Neuronal stem cell (in vitro differentiated cells): ENCODE measurements at regions not wholly inside any gene's neighbourhood (a gene's known extent, or its start where the extent isn't known, plus 50 kb on each side); places are given as distances from the start of the nearest gene placed in this dataset.

Source experiments
- DNase-seq: peaks from one replicate; pipeline ENCODE4 v3.0.0-alpha.2; 2013; ENCODE audit warnings: low spot score
- H2AFZ ChIP-seq: one replicate; pipeline ENCODE4 v1.6.1; 2013; ENCODE audit warnings: mild to moderate bottlenecking, low read length, inconsistent platforms
- H2AK5ac ChIP-seq: 2 replicates; pipeline ENCODE4 v1.6.1; 2013; ENCODE audit warnings: low read depth, mild to moderate bottlenecking, inconsistent platforms, low read length, moderate library complexity, mixed read lengths
- H2BK120ac ChIP-seq: 2 replicates; pipeline ENCODE4 v1.6.1; 2013; ENCODE audit warnings: low read depth, mild to moderate bottlenecking, inconsistent platforms, low read length, moderate library complexity, mixed read lengths
- H2BK12ac ChIP-seq: one replicate; pipeline ENCODE4 v1.6.1; 2013; ENCODE audit warnings: low read length, inconsistent platforms
- H2BK15ac ChIP-seq: 2 replicates; pipeline ENCODE4 v1.6.1; 2013; ENCODE audit warnings: mild to moderate bottlenecking, low read length, inconsistent platforms, mixed read lengths
- H2BK5ac ChIP-seq: one replicate; pipeline ENCODE4 v1.6.1; 2013; ENCODE audit warnings: inconsistent platforms, mild to moderate bottlenecking, low read length, moderate library complexity
- H3K14ac ChIP-seq: one replicate; pipeline ENCODE4 v1.6.1; 2013; ENCODE audit warnings: low read length, inconsistent platforms
- H3K18ac ChIP-seq: 2 replicates; pipeline ENCODE4 v1.6.1; 2013; ENCODE audit warnings: low read length, inconsistent platforms
- H3K23ac ChIP-seq: 2 replicates; pipeline ENCODE4 v1.6.1; 2013; ENCODE audit warnings: low read depth, mild to moderate bottlenecking, mixed read lengths, low read length, inconsistent platforms; ENCODE audit not compliant: poor library complexity
- H3K27ac ChIP-seq: replicated peaks from 3 replicates; pipeline ENCODE4 v1.5.1; 2013; ENCODE audit warnings: low read length, inconsistent platforms
- H3K27me3 ChIP-seq, 3 experiments: 2 replicates each; pipeline ENCODE4 v1.6.1; 2013; ENCODE audit warnings: low read length in 3 of 3, mild to moderate bottlenecking in 2 of 3, inconsistent platforms in 1 of 3, low read depth in 1 of 3, mixed read lengths in 1 of 3, moderate library complexity in 1 of 3; ENCODE audit not compliant: control insufficient read depth in 3 of 3, insufficient read depth in 3 of 3
- H3K36me3 ChIP-seq, 2 donors: replicated peaks in 1 of 2; 2 replicates each; pipeline ENCODE4 v1.6.1; 2013; ENCODE audit warnings: low read length in 2 of 2; ENCODE audit not compliant: control insufficient read depth in 2 of 2, insufficient read depth in 2 of 2
- H3K4ac ChIP-seq: 2 replicates; pipeline ENCODE4 v1.6.1; 2013; ENCODE audit warnings: inconsistent platforms, mild to moderate bottlenecking, low read length, moderate library complexity
- H3K4me1 ChIP-seq, 2 donors: 1 replicate in 1 of 2; 2 replicates in 1 of 2; pipeline ENCODE4 v1.6.1; 2013; ENCODE audit warnings: low read length in 2 of 2, low read depth in 1 of 2; ENCODE audit not compliant: control insufficient read depth in 2 of 2, insufficient read depth in 1 of 2
- H3K4me2 ChIP-seq: one replicate; pipeline ENCODE4 v1.6.1; 2013; ENCODE audit warnings: mild to moderate bottlenecking, low read length, inconsistent platforms; ENCODE audit not compliant: insufficient read depth, poor library complexity, severe bottlenecking
- H3K4me3 ChIP-seq, 2 donors: 2 replicates each; pipeline ENCODE4 v1.5.1; 2013; ENCODE audit warnings: low read length in 2 of 2, mild to moderate bottlenecking in 2 of 2, inconsistent platforms in 1 of 2, moderate library complexity in 1 of 2
- H3K79me1 ChIP-seq: one replicate; pipeline ENCODE4 v1.6.1; 2013; ENCODE audit warnings: low read depth, mild to moderate bottlenecking, inconsistent platforms, low read length, moderate library complexity
- H3K9ac ChIP-seq: one replicate; pipeline ENCODE4 v1.6.1; 2013; ENCODE audit warnings: mild to moderate bottlenecking, low read depth, low read length, inconsistent platforms; ENCODE audit not compliant: poor library complexity
- H3K9me3 ChIP-seq, 2 donors: replicated peaks in 1 of 2; 2 replicates each; pipeline versions ENCODE3 to v1.6.1; 2013; ENCODE audit warnings: low read length in 2 of 2, mild to moderate bottlenecking in 2 of 2, inconsistent platforms in 1 of 2, low read depth in 1 of 2, mixed read lengths in 1 of 2, moderate library complexity in 1 of 2; ENCODE audit not compliant: control insufficient read depth in 2 of 2, insufficient read depth in 1 of 2
- H4K8ac ChIP-seq: one replicate; pipeline ENCODE4 v1.6.1; 2013; ENCODE audit warnings: low read depth, mild to moderate bottlenecking, inconsistent platforms, low read length, moderate library complexity
- H4K91ac ChIP-seq: one replicate; pipeline ENCODE4 v1.6.1; 2013; ENCODE audit warnings: low read length, low read depth, mild to moderate bottlenecking, inconsistent platforms; ENCODE audit not compliant: poor library complexity
- WGBS, 2 donors: extraction: QIAGEN DNeasy Blood & Tissue Kit; methylation state at CpG; one replicate each; pipeline ENCODE4 v1.1.7; 2013; ENCODE audit warnings: missing lambda C conversion rate in 2 of 2, mixed read lengths in 1 of 2; ENCODE audit not compliant: insufficient read length in 2 of 2, insufficient replicate concordance in 1 of 2; ENCODE audit errors: extremely low coverage in 2 of 2; 5-methylcytosine and 5-hydroxymethylcytosine counted together

GRCh38 chr2:239523954-239524330, 123.1 kb upstream of the HDAC4 start:
- Histone ChIP-seq H3K27ac (no peak overlapping the region), H3K9me3 (peaks cover 0 to 3% of the 10 kb centered on the region in 2 donors), H2AK5ac (peak overlapping the region; percentile 91), H3K4ac (no peak overlapping the region), H3K9ac (no peak overlapping the region), H3K18ac (peak overlapping the region; percentile 44), H3K27me3 (peaks cover 0 to 26% (median 0%) of the 10 kb centered on the region in 3 experiments), H2BK12ac (no peak overlapping the region), H2BK15ac (no peak overlapping the region), H3K36me3 (no peaks in the 10 kb centered on the region), H2BK120ac (no peak overlapping the region), H3K23ac (no peak overlapping the region), H4K91ac (no peak overlapping the region), H3K4me1 (peaks cover 0 to 5% of the 10 kb centered on the region in 2 donors), H3K4me3 (no peak overlapping the region), H4K8ac (no peak overlapping the region), H3K14ac (no peak overlapping the region), H2AFZ (no peak overlapping the region), H3K79me1 (no peaks in the 10 kb centered on the region), H2BK5ac (no peak overlapping the region), H3K4me2 (no peak overlapping the region)
- WGBS, 2 donors: no CpG with 5 or more reads among the region's 2 CpGs
- DNase-seq: no peak

GRCh38 chr2:239523147-239523953, 122.5 kb upstream of the HDAC4 start:
- Histone ChIP-seq H4K8ac (no peak overlapping the region), H3K4me3 (no peak overlapping the region), H2AFZ (no peak overlapping the region), H3K4ac (no peak overlapping the region), H3K18ac (peak overlapping the region; percentile 44), H3K4me2 (no peak overlapping the region), H3K27ac (no peak overlapping the region), H3K14ac (no peak overlapping the region), H2AK5ac (peak overlapping the region; percentile 91), H3K79me1 (no peaks in the 10 kb centered on the region), H3K4me1 (peaks cover 0 to 5% of the 10 kb centered on the region in 2 donors), H2BK15ac (peak overlapping the region; percentile 10), H4K91ac (no peak overlapping the region), H2BK120ac (no peak overlapping the region), H3K9ac (no peak overlapping the region), H2BK12ac (no peak overlapping the region), H3K9me3 (peaks cover 0 to 3% of the 10 kb centered on the region in 2 donors), H3K36me3 (no peaks in the 10 kb centered on the region), H2BK5ac (no peak overlapping the region), H3K27me3 (peaks cover 0 to 27% (median 0%) of the 10 kb centered on the region in 3 experiments), H3K23ac (no peak overlapping the region)
- DNase-seq: no peak
- WGBS, 2 donors: no CpG with 5 or more reads among the region's 15 CpGs

GRCh38 chr2:239522740-239523119, 121.9 kb upstream of the HDAC4 start:
- DNase-seq: no peak
- no peak overlapping the region for H3K27ac ChIP-seq

GRCh38 chr2:239522002-239522739, 121.4 kb upstream of the HDAC4 start:
- no peak overlapping the region for H3K4ac ChIP-seq
- H2BK120ac ChIP-seq: no peak overlapping the region
- WGBS, 2 donors: no CpG with 5 or more reads among the region's 15 CpGs
- no peak overlapping the region for H2AFZ ChIP-seq
- no peak overlapping the region for H2BK12ac ChIP-seq
- no peak overlapping the region for H3K23ac ChIP-seq
- no peaks in the 10 kb centered on the region for H3K36me3 ChIP-seq
- no peak overlapping the region for H4K8ac ChIP-seq
- no peak overlapping the region for H2BK15ac ChIP-seq
- H3K9me3 ChIP-seq: no peaks in the 10 kb centered on the region
- no peak for DNase-seq
- no peak overlapping the region for H3K9ac ChIP-seq
- H3K18ac ChIP-seq: peak overlapping the region; percentile 64
- no peak overlapping the region for H3K27ac ChIP-seq
- no peak overlapping the region for H3K4me2 ChIP-seq
- no peak overlapping the region for H3K14ac ChIP-seq
- H3K4me1 ChIP-seq: peaks cover 0 to 5% of the 10 kb centered on the region in 2 donors
- H2BK5ac ChIP-seq: no peak overlapping the region
- no peak overlapping the region for H2AK5ac ChIP-seq
- H3K4me3 ChIP-seq: no peak overlapping the region
- H4K91ac ChIP-seq: no peak overlapping the region
- peaks cover 0 to 39% (median 0%) of the 10 kb centered on the region in 3 experiments for H3K27me3 ChIP-seq
- no peaks in the 10 kb centered on the region for H3K79me1 ChIP-seq

More at GRCh38 chr2:239522740-239523119, 121.9 kb upstream of the HDAC4 start:
- no peaks in the 10 kb centered on the region for H3K79me1 ChIP-seq
- H3K23ac ChIP-seq: no peak overlapping the region
- H4K91ac ChIP-seq: no peak overlapping the region
- H3K4me1 ChIP-seq: peaks cover 0 to 5% of the 10 kb centered on the region in 2 donors
- no peak overlapping the region for H3K4me2 ChIP-seq
- H3K4ac ChIP-seq: no peak overlapping the region
- no peaks in the 10 kb centered on the region for H3K9me3 ChIP-seq
- H4K8ac ChIP-seq: no peak overlapping the region
- H2BK5ac ChIP-seq: no peak overlapping the region
- H2BK120ac ChIP-seq: no peak overlapping the region
- peak overlapping the region; percentile 10 for H2BK15ac ChIP-seq
- H3K9ac ChIP-seq: peak overlapping the region; percentile 34
- no peak overlapping the region for H3K4me3 ChIP-seq
- H2BK12ac ChIP-seq: no peak overlapping the region
- no peak overlapping the region for H2AK5ac ChIP-seq
- H3K27me3 ChIP-seq: peaks cover 0 to 34% (median 0%) of the 10 kb centered on the region in 3 experiments
- no CpG with 5 or more reads among the region's 12 CpGs for WGBS, 2 donors
- H3K14ac ChIP-seq: no peak overlapping the region
- H2AFZ ChIP-seq: no peak overlapping the region
- no peak overlapping the region for H3K18ac ChIP-seq
- no peaks in the 10 kb centered on the region for H3K36me3 ChIP-seq
